AG04450 (cell line): ENCODE measurements at regions not wholly inside any gene's neighbourhood (a gene's known extent, or its start where the extent isn't known, plus 50 kb on each side); places are given as distances from the start of the nearest gene placed in this dataset.

Experiments used
- CTCF ChIA-PET: fragments of 300-600, 350-600 bp; formaldehyde crosslinking; extraction: SDS; loops from one replicate; lab custom pipeline; 2022; ENCODE audit warnings: antibody characterized with exemption, inconsistent platforms; lab: Charles Lee
- POLR2A ChIA-PET: fragments of 350-600 bp; formaldehyde crosslinking; extraction: SDS; loops from one replicate; lab custom pipeline; 2021; ENCODE audit warnings: antibody characterized with exemption, inconsistent platforms; lab: Yijun Ruan, JAX
- DNase-seq: peaks from one replicate; pipeline ENCODE4 v3.0.0-alpha.2; 2011; ENCODE audit warnings: low read depth, low spot score
- H3K27ac ChIP-seq: one replicate; pipeline ENCODE4 v1.5.1; 2012; ENCODE audit warnings: low read depth, low read length, control low read depth
- H3K27me3 ChIP-seq: one replicate; pipeline ENCODE4 v1.6.0; 2012; ENCODE audit warnings: low read length; ENCODE audit not compliant: control insufficient read depth, insufficient read depth
- H3K4me3 ChIP-seq: 2 replicates; pipeline ENCODE4 v1.5.1; 2011; ENCODE audit warnings: mild to moderate bottlenecking, low read depth, low read length, control low read depth
- H3K9me3 ChIP-seq: 2 replicates; pipeline ENCODE4 v1.5.1; 2012; ENCODE audit warnings: low read length; ENCODE audit not compliant: control insufficient read depth, insufficient read depth
- CTCF ChIP-seq: IDR thresholded peaks from 2 replicates; pipeline ENCODE4 v1.5.1; 2011; ENCODE audit warnings: low read depth, low read length, control low read depth, inconsistent platforms

GRCh38 chr11:127898422-127899365 lies 688.7 kb downstream of the ETS1 start:
- ChIA-PET CTCF (no interaction called here), POLR2A (no interaction called here)
- Histone ChIP-seq H3K27me3 (no peaks in the 10 kb centered on the region), H3K4me3 (no peak overlapping the region), H3K27ac (no peak overlapping the region), H3K9me3 (peaks cover 8% of the 10 kb centered on the region)
- no peak for DNase-seq
- no peak for TF ChIP-seq CTCF

- H3K27ac ChIP-seq, result no peak overlapping the region
- DNase-seq, result no peak
- peaks cover 8% of the 10 kb centered on the region for H3K9me3 ChIP-seq
- no peaks in the 10 kb centered on the region for H3K27me3 ChIP-seq
- no peak overlapping the region for H3K4me3 ChIP-seq
- no peak for TF ChIP-seq CTCF
- CTCF ChIA-PET, result interaction anchor here (1.0 kb wide), 1 partner anchor 52 kb away, joined by 4 read pairs; no protein-coding TSS in a partner anchor
- POLR2A ChIA-PET, result no interaction called here
Measured at GRCh38 chr11:127895776-127896175, 691.6 kb downstream of the ETS1 start.

DNA sequence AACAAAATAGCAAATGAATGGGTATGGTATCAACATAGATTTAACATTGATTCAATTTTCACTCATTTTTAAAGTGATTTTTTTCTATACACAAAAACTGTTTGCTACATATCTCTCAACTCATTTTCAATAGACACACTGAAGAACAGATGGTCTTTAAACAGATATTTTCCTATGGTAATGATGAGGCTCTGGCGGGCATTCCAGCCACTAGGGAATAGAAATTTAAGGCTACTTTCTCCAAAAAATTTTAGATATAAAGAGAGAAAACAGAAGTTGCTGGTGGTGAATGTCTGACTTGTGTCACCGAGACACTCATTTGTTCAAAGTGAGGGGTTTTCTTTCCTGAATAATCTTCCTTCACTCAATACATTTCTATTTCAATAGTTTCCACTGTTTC lies 693.0 kb downstream of the ETS1 start:
- no peak overlapping the region for H3K27ac ChIP-seq
- peaks cover 8% of the 10 kb centered on the region for H3K9me3 ChIP-seq
- no peak for TF ChIP-seq CTCF
- H3K4me3 ChIP-seq, result no peak overlapping the region
- DNase-seq, result no peak
- ChIA-PET CTCF (no interaction called here), POLR2A (no interaction called here)
- no peaks in the 10 kb centered on the region for H3K27me3 ChIP-seq

DNA sequence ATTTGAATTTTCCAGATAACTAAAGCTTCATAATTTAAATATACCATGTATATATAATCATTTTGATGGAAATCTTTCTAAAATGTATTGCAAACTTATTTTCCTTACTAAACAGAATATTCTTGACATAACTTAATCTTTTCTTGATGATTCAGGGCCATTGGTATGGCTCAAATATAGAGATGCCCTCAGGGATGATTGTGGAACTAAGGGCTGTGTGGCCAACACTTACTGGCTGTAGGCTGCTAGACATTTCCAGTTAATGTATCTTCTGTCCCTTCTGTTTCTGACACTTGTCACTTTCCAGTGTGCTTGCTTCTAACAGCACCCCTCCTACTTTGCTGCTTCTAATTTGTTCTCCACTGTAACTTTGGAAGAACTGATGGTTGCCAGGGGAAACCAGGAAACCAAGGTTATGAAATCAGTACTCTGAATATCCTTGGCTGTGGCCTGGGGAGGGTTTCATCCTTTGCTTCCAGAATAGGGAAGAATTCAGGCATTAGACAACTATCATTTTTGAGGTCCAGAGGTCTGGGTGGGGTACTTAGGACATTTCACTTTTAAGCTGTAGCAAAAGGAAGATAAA lies 697.2 kb downstream of the ETS1 start:
- no peak for TF ChIP-seq CTCF
- Histone ChIP-seq H3K4me3 (no peak overlapping the region), H3K9me3 (no peaks in the 10 kb centered on the region), H3K27me3 (no peaks in the 10 kb centered on the region), H3K27ac (no peak overlapping the region)
- no peak for DNase-seq
- POLR2A ChIA-PET, result no interaction called here
- CTCF ChIA-PET, result interaction anchor here (1.3 kb wide), 1 partner anchor 46 kb away, joined by 4 read pairs; no protein-coding TSS in a partner anchor

DNA sequence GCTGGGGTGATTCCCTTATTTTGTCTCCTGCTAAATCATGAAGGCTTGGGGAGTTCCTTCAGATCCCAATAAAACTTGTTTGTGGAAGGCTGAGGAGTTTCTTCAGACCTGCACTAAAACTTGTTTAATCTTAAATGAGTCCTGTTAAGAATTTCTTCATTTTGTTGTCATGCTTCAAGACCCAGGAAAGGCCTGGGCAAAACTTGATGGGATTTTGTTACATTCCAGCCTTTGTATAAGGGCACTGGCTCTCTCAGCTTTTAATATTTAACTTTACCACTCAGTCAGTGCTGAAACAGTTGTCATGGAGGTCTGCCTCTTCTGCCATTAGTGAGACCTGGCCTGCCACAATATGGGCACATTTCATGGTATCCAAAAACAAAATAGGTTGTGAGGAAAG lies 699.0 kb downstream of the ETS1 start:
- no peak overlapping the region for H3K27ac ChIP-seq
- no peak for DNase-seq
- no peak overlapping the region for H3K4me3 ChIP-seq
- no peak for TF ChIP-seq CTCF
- H3K9me3 ChIP-seq, result no peaks in the 10 kb centered on the region
- H3K27me3 ChIP-seq, result no peaks in the 10 kb centered on the region
- ChIA-PET CTCF (interaction anchor here (1.0 to 1.3 kb wide), 2 partner anchors 44 to 45 kb away, joined by 3 to 4 read pairs; no protein-coding TSS in a partner anchor), POLR2A (no interaction called here)
